ENCODE measurements at regions not wholly inside any gene's neighbourhood (a gene's known extent, or its start where the extent isn't known, plus 50 kb on each side); places are given as distances from the start of the nearest gene placed in this dataset.

GRCh38 chr7:68439897-68440296, 1158.4 kb upstream of the AUTS2 start:
- DNase-seq (ENCODE audit: low read depth): no peak

- DNase-seq (ENCODE audit: low read depth): no peak
Observed at GRCh38 chr7:68440866-68441265, 1157.4 kb upstream of the AUTS2 start.

GRCh38 chr7:68441645-68442044, 1156.6 kb upstream of the AUTS2 start:
- no peak for DNase-seq (ENCODE audit: low read depth)

GRCh38 chr7:68442931-68443631, 1155.2 kb upstream of the AUTS2 start:
- DNase-seq (ENCODE audit: low read depth): no peak

GRCh38 chr7:68444042-68444441, 1154.2 kb upstream of the AUTS2 start:
- no peak for DNase-seq (ENCODE audit: low read depth)

- DNase-seq (ENCODE audit: low read depth): no peak
Observed at GRCh38 chr7:68444956-68445355, 1153.3 kb upstream of the AUTS2 start.

- no peak for DNase-seq (ENCODE audit: low read depth)
Observed at GRCh38 chr7:68446183-68446582, 1152.1 kb upstream of the AUTS2 start.

- DNase-seq (ENCODE audit: low read depth): no peak
Observed at GRCh38 chr7:68449099-68449498, 1149.2 kb upstream of the AUTS2 start.

- DNase-seq (ENCODE audit: low read depth): no peak
Observed at GRCh38 chr7:68449816-68450215, 1148.5 kb upstream of the AUTS2 start.

- DNase-seq (ENCODE audit: low read depth): no peak
Observed at GRCh38 chr7:68454931-68455330, 1143.3 kb upstream of the AUTS2 start.

- no peak for DNase-seq (ENCODE audit: low read depth)
Observed at GRCh38 chr7:68456469-68456868, 1141.8 kb upstream of the AUTS2 start.

- DNase-seq (ENCODE audit: low read depth): no peak
Observed at GRCh38 chr7:68457481-68457880, 1140.8 kb upstream of the AUTS2 start.

- DNase-seq (ENCODE audit: low read depth): no peak
Observed at GRCh38 chr7:68458010-68458908, 1140.0 kb upstream of the AUTS2 start.

- DNase-seq (ENCODE audit: low read depth): no peak
Observed at GRCh38 chr7:68461430-68461829, 1136.8 kb upstream of the AUTS2 start.

GRCh38 chr7:68470836-68471435, 1127.3 kb upstream of the AUTS2 start:
- no peak for DNase-seq (ENCODE audit: low read depth)

- no peak for DNase-seq (ENCODE audit: low read depth)
Observed at GRCh38 chr7:68472688-68473087, 1125.6 kb upstream of the AUTS2 start.

GRCh38 chr7:68474661-68475216, 1123.5 kb upstream of the AUTS2 start:
- DNase-seq (ENCODE audit: low read depth): no peak

- no peak for DNase-seq (ENCODE audit: low read depth)
Observed at GRCh38 chr7:68476966-68477365, 1121.3 kb upstream of the AUTS2 start.

- DNase-seq (ENCODE audit: low read depth): no peak
Observed at GRCh38 chr7:68478326-68478725, 1119.9 kb upstream of the AUTS2 start.

- DNase-seq (ENCODE audit: low read depth): no peak
Observed at GRCh38 chr7:68482800-68483199, 1115.5 kb upstream of the AUTS2 start.

- no peak for DNase-seq (ENCODE audit: low read depth)
Observed at GRCh38 chr7:68484731-68485130, 1113.5 kb upstream of the AUTS2 start.

GRCh38 chr7:68485253-68485917, 1112.9 kb upstream of the AUTS2 start:
- DNase-seq (ENCODE audit: low read depth): no peak

All from ELR (cell line).